Ovary (tissue), 3 donors: ENCODE measurements at regions not wholly inside any gene's neighbourhood (a gene's known extent, or its start where the extent isn't known, plus 50 kb on each side); places are given as distances from the start of the nearest gene placed in this dataset.

ENCODE experiments used
- POLR2A ChIP-seq: fragments of 450-650 bp; IDR thresholded peaks from one replicate; pipeline ENCODE4 v1.6.1; 2017; ENCODE audit warnings: antibody characterized with exemption, mild to moderate bottlenecking, moderate library complexity
- TF ChIP-seq, protein P1 (sequence below), 3 donors: fragments of 450-650 bp in 2 of 3; fragments of 200-600 bp in 1 of 3; IDR thresholded peaks; one replicate each; pipeline versions ENCODE4 v1.5.1 to v1.8.0; 2016 to 2022; ENCODE audit warnings: antibody characterized with exemption in 3 of 3, mild to moderate bottlenecking in 1 of 3
- donor health status: DM: no; HTN: no; CAD: no.

DNA sequence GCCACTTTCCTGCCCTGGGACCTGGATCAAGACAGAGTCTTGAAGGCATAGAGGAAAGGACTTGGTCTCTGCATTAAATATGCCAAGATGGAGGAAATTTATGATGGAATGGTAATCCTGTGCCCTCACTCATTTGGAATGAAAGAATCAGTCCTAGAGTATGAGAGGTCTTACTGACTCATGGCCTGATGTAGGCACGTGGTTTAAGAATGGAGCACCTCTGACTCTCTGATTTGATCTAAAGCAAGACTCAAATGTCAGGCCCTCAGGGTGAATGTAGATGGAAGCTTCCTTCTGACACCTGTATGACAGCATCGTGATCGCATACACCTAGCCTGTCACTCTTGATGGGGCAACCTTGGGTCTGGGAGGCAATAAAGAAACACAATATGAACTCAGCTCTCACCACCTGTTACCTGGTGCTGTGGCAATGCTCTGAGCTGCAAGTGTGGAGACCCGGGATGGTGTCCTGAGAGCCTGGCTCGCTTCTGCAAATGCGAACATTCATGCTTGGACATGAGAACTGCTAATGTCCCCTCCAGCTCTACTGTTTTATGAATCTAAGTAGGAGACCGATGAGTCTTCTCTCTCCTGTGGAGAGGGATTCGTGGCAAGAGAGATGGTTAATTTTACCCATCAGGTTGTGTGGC, 229.9 kb downstream of the ABCC12 start:
- TF ChIP-seq POLR2A: no peak
- TF ChIP-seq, protein P1, sequence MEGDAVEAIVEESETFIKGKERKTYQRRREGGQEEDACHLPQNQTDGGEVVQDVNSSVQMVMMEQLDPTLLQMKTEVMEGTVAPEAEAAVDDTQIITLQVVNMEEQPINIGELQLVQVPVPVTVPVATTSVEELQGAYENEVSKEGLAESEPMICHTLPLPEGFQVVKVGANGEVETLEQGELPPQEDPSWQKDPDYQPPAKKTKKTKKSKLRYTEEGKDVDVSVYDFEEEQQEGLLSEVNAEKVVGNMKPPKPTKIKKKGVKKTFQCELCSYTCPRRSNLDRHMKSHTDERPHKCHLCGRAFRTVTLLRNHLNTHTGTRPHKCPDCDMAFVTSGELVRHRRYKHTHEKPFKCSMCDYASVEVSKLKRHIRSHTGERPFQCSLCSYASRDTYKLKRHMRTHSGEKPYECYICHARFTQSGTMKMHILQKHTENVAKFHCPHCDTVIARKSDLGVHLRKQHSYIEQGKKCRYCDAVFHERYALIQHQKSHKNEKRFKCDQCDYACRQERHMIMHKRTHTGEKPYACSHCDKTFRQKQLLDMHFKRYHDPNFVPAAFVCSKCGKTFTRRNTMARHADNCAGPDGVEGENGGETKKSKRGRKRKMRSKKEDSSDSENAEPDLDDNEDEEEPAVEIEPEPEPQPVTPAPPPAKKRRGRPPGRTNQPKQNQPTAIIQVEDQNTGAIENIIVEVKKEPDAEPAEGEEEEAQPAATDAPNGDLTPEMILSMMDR (IDR thresholded peaks at IDR 0.05): no peak
